ENCODE measurements at regions not wholly inside any gene's neighbourhood (a gene's known extent, or its start where the extent isn't known, plus 50 kb on each side); places are given as distances from the start of the nearest gene placed in this dataset.

DNA sequence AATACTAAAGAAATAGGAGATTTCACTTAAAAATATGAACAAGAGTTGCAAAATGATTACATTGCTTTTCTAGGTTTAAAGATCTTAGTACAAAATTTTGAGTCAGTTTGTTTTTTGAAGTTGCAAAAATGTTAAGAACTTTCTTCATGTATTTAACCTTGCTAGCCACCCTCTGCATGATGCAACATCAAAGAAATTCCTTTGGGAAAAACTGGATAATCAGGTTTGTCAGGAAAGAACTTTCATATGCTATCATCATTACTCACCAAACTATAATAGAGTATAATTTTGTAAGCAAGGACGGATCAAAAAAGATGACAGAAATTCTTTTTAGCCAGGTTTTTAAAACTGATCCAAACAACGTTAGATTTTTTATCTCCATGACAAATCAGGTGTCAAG, 116.9 kb upstream of the MRPS30 start:
- H3K4me1 ChIP-seq: no peaks in the 10 kb centered on the region
- H3K36me3 ChIP-seq: no peaks in the 10 kb centered on the region
- no peaks in the 10 kb centered on the region for H3K27me3 ChIP-seq
- no peak overlapping the region for H3K4me3 ChIP-seq
- 75 to 83% (median 77%) methylated on average over 2 of the region's 2 CpGs for WGBS, 4 donors
- TF ChIP-seq POLR2A (IDR thresholded peaks at IDR 0.05): no peak
- TF ChIP-seq, protein P1, sequence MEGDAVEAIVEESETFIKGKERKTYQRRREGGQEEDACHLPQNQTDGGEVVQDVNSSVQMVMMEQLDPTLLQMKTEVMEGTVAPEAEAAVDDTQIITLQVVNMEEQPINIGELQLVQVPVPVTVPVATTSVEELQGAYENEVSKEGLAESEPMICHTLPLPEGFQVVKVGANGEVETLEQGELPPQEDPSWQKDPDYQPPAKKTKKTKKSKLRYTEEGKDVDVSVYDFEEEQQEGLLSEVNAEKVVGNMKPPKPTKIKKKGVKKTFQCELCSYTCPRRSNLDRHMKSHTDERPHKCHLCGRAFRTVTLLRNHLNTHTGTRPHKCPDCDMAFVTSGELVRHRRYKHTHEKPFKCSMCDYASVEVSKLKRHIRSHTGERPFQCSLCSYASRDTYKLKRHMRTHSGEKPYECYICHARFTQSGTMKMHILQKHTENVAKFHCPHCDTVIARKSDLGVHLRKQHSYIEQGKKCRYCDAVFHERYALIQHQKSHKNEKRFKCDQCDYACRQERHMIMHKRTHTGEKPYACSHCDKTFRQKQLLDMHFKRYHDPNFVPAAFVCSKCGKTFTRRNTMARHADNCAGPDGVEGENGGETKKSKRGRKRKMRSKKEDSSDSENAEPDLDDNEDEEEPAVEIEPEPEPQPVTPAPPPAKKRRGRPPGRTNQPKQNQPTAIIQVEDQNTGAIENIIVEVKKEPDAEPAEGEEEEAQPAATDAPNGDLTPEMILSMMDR (IDR thresholded peaks at IDR 0.05): no peak
- no peak overlapping the region for H3K27ac ChIP-seq
- DNase-seq: no peak
- no peak for ATAC-seq
- peaks cover 0 to 7% (median 0%) of the 10 kb centered on the region in 12 donors for H3K9me3 ChIP-seq
- intact Hi-C loops (cut with DNase I): no loop called here

DNA sequence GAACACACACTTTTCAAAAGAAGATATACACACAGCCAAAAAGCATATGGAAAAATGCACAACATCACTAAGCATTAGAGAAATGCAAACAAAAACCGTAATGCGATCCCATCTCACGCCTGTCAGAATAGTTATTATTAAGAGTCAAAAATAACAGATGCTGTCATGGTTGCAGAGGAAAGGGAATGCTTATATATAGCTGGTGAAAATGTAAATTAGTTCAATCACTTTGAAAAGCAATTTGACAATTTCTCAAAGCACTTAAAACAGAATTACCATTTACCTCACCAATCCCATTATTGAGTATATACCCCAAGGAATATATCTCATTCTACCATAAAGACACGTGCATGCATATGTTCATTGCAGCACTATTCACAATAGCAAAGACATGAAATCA, 126.8 kb upstream of the MRPS30 start:
- Histone ChIP-seq H3K9me3 (no peaks in the 10 kb centered on the region), H3K4me1 (no peaks in the 10 kb centered on the region), H3K27me3 (no peaks in the 10 kb centered on the region), H3K27ac (no peak overlapping the region), H3K36me3 (no peaks in the 10 kb centered on the region), H3K4me3 (no peak overlapping the region)
- intact Hi-C loops (cut with DNase I): no loop called here
- TF ChIP-seq POLR2A (IDR thresholded peaks at IDR 0.05): no peak
- TF ChIP-seq, protein P1 (IDR thresholded peaks at IDR 0.05): no peak
- 87 to 94% (median 93%) methylated on average over 4 of the region's 4 CpGs for WGBS, 4 donors
- ATAC-seq (no peak), DNase-seq (no peak)

DNA sequence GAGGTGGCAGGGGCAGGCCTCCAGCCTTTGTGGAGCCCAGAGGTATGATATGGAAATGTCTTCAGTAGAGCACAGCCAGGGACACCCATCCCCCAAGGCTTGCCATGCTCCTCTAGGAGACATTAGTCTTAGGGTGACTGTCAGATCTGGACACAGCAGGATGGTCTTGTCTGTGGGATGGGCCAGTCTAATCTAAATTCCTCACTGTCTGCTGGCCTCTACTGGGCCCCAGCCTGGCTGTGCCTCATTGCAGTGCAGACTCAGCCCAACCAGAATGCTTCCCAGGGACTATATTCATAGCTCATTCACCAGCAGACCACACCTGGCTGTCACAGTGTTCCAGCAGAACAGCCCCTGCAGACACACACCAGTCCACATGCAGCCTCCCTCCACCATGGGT, 129.5 kb upstream of the MRPS30 start:
- Histone ChIP-seq H3K27ac (no peak overlapping the region), H3K36me3 (no peaks in the 10 kb centered on the region), H3K4me1 (no peaks in the 10 kb centered on the region), H3K27me3 (no peaks in the 10 kb centered on the region), H3K9me3 (no peaks in the 10 kb centered on the region), H3K4me3 (no peak overlapping the region)
- TF ChIP-seq, protein P1 (IDR thresholded peaks at IDR 0.05): no peak
- intact Hi-C loops (cut with DNase I): no loop called here
- DNase-seq: no peak
- ATAC-seq: no peak

DNA sequence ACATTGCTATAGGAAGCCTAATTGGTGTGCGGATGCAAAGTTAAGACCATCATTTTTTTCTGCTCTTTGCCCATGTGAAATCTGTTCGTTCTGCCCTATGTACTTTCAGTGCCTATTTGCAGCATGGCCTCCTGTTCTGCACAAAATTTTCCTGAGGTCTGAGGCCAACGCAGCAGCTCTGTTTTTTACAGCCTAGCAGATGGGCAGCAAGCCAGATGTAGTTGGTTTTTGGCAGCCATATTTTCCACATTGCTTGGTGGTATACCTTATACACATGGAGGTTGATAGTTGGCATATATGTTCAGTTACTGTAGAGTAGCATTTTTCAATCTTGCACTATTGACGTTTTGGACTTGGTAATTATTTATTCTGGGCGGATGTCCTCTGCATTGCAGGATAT, 133.5 kb upstream of the MRPS30 start:
- no peaks in the 10 kb centered on the region for H3K36me3 ChIP-seq
- no peak for TF ChIP-seq POLR2A (IDR thresholded peaks at IDR 0.05)
- TF ChIP-seq, protein P1 (IDR thresholded peaks at IDR 0.05): no peak
- H3K4me1 ChIP-seq: no peaks in the 10 kb centered on the region
- intact Hi-C loops (cut with DNase I): no loop called here
- 76 to 83% (median 78%) methylated on average over 5 of the region's 5 CpGs for WGBS, 4 donors
- no peak overlapping the region for H3K4me3 ChIP-seq
- DNase-seq (no peak), ATAC-seq (no peak)
- no peaks in the 10 kb centered on the region for H3K27me3 ChIP-seq
- H3K9me3 ChIP-seq: no peaks in the 10 kb centered on the region
- H3K27ac ChIP-seq: no peak overlapping the region
